ENCODE measurements at regions not wholly inside any gene's neighbourhood (a gene's known extent, or its start where the extent isn't known, plus 50 kb on each side); places are given as distances from the start of the nearest gene placed in this dataset.
"Not testable (repeated sequence)": the region's sequence is repeated elsewhere in the genome, so short reads cannot be mapped to it uniquely, and the experiment has no call there.

DNA sequence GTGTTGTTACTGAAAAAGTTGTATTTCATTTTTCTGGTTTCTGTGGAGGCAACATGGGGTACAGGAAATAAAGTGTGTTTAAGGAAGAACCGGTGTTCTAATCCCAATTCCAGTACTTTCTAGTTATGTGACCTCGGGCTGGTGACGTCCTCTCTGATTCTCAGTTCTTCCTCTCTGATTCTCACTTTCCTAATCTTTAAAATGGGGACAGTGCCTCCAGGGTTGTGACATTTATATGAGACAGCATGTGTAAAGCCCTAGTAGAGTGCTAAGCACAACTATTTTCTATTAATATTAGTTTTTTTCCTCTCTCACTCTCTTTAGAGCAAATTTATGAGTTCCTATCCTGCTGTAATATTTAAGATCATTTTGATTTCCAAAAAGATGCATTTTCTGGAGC lies 50.9 kb upstream of the PTPDC1 start:
- no peak for DNase-seq

DNA sequence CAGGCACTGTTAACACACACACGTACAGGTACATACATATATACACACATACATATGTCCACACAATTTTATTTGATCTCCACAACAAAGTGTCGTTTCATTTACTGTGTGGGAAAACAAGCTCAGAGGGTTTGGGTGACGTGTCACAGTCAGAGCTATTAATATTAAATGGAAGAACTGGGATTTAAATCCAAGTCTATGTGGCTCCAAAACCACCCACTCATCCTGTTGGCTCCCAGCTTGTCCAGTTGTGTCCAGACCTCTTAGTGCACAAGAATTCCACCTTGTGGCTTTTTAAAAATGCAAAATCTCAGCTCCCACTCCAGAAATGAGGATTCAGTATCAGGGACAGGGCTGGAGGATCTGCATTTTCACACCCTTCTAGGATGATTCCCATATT lies 52.3 kb upstream of the PTPDC1 start:
- DNase-seq = no peak

- no peak for DNase-seq
These were observed 52.9 kb upstream of the PTPDC1 start for GRCh38 chr9:94031380-94031779.

GRCh38 chr9:94030318-94031179 lies 53.7 kb upstream of the PTPDC1 start:
- DNase-seq = peak; percentile 0

- no peak for DNase-seq
These were observed 54.3 kb upstream of the PTPDC1 start for GRCh38 chr9:94029932-94030317.

DNA sequence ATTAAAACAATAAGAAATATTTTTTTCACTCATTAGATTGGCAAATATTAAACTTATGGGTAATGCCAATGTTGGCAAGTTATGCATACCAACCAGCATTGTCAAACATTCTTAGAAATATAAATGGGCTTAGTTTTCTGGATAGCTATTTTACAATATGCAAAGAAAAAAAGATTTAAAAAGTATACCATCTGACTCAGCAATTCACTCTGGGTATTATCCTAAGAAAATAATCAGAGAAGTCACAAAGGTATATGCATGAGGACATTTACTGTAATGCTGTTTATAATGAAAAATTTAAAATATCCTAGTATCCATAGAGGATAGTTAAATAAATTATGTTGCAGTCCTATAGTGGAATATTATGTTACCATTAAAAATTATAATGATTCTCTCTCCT lies 57.4 kb upstream of the PTPDC1 start:
- no peak for DNase-seq

GRCh38 chr9:94022476-94022875 lies 61.8 kb upstream of the PTPDC1 start:
- not testable (repeated sequence) for DNase-seq

DNA sequence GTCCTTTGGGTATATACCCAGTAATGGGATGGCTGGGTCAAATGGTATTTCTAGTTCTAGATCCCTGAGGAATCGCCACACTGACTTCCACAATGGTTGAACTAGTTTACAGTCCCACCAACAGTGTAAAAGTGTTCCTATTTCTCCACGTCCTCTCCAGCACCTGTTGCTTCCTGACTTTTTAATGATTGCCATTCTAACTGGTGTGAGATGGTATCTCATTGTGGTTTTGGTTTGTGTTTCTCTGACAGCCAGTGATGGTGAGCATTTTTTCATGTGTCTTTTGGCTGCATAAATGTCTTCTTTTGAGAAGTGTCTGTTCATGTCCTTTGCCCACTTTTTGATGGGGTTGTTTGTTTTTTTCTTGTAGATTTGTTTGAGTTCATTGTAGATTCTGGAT lies 63.4 kb upstream of the PTPDC1 start:
- not testable (repeated sequence) for DNase-seq

DNA sequence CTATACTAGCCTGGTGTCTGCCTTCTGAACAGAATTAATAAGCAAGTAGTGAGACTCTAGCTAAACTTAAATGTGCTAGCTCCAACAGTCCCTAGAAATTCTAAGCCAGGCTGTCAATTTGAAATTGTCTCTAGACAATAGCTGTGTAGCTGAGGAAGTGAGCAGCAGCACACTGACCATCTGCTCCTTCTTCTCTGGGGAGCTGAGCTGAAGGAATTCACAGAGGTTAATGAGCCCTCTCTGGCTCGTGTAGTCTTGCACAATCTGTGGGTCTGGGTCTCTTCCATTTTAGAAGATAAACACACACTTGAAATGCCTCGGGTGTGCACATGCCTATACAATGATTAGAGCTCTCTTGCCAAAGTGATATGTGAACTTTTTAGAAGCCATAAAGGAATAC lies 63.5 kb upstream of the BARX1 start:
- DNase-seq = no peak

DNA sequence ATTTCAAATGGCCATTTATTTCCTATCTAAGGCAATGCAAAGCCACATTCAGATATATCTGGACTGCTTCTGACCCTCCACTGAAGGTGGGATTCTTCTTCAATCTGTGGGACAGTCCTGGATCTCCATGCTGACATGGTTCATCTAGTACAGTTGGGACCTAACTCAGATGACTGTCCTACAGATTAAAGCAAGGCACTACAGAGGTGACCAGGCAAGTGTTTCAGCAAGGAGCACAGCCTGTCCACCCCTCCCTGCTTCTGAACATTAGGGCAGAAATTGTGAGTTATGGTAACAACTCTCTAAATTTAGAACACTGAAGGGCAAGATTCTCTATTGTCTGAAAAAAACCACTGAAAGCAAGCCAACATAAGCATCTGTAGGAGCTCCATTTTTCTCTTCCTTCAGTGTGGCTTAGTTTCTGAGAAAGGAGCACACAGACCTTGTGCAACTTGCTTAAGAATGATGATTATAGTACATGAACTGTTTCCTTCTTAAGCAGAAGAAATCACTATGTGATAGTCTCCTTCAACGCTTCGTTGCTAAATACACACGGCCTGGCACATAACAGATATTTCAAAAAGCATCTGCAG lies 62.9 kb upstream of the BARX1 start:
- no peak for DNase-seq

DNA sequence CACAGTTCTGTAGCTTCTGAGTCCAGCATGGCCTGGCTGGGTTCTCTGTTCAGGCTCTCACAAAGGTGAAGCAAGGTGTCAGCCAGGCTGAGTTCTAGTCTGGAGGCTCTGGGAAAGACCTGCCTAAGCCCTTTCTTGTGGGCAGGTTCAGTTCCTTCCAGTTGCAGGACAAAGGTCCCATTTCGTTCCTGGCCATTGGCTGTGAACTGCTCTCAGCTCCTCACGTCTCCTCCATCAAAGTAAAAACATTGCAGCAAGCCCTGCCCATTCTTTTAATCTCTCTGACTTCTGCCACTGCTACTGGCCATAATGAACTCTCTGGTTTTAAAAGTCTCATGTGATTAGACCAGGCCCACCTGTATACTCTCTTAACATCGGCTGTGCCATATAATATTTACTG lies 61.6 kb upstream of the BARX1 start:
- DNase-seq = no peak

- no peak for DNase-seq
These were observed 59.8 kb upstream of the BARX1 start for GRCh38 chr9:94014920-94015319.

- DNase-seq = no peak
These were observed 59.0 kb upstream of the BARX1 start for GRCh38 chr9:94014066-94014654.

- no peak for DNase-seq
These were observed 55.9 kb upstream of the BARX1 start for GRCh38 chr9:94010980-94011533.

- no peak for DNase-seq
These were observed 50.2 kb upstream of the BARX1 start for GRCh38 chr9:94005272-94005901.
